Esophagus squamous epithelium (tissue), 5 donors: ENCODE measurements at regions not wholly inside any gene's neighbourhood (a gene's known extent, or its start where the extent isn't known, plus 50 kb on each side); places are given as distances from the start of the nearest gene placed in this dataset.

Experiments used
- DNase-seq: peaks from one replicate; lab custom pipeline; 2025; lab: John Stamatoyannopoulos, UW
- H3K27ac ChIP-seq, 4 donors: fragments of 200-600 bp; sonication (generic); one replicate each; pipeline ENCODE4 v1.5.1; 2016 to 2019; ENCODE audit warnings: mild to moderate bottlenecking in 1 of 4
- H3K27me3 ChIP-seq, 4 donors: fragments of 200-600 bp; sonication (generic); 1 replicate in 3 of 4; 2 replicates in 1 of 4; pipeline versions ENCODE4 v1.5.1 to v1.6.0; 2017 to 2021; ENCODE audit warnings: antibody characterized with exemption in 1 of 4
- H3K36me3 ChIP-seq, 3 donors: fragments of 200-600 bp; sonication (generic); one replicate each; pipeline ENCODE4 v1.5.1; 2016 to 2019
- H3K4me1 ChIP-seq, 3 donors: fragments of 200-600 bp; sonication (generic); one replicate each; pipeline ENCODE4 v1.5.1; 2017 to 2019
- H3K4me3 ChIP-seq, 4 donors: fragments of 200-600 bp; sonication (generic); 1 replicate in 3 of 4; 2 replicates in 1 of 4; pipeline ENCODE4 v1.5.1; 2016 to 2019; ENCODE audit warnings: mild to moderate bottlenecking in 2 of 4, moderate library complexity in 1 of 4
- H3K9me3 ChIP-seq, 3 donors: fragments of 200-600 bp; sonication (generic); one replicate each; pipeline ENCODE4 v1.5.1; 2016 to 2019
- POLR2A ChIP-seq, 4 donors: fragments of 450-650 bp; IDR thresholded peaks; one replicate each; pipeline ENCODE4 v1.6.1; 2017; ENCODE audit warnings: antibody characterized with exemption in 4 of 4, mild to moderate bottlenecking in 4 of 4, moderate library complexity in 3 of 4
- WGBS, 2 donors: methylation state at CpG; one replicate each; pipeline ENCODE4 v1.1.5; 2018; 5-methylcytosine and 5-hydroxymethylcytosine counted together
- intact Hi-C: fragments of 100-400 bp; cut with DNase I; formaldehyde crosslinking; loops from one replicate; pipeline ENCODE4 v1.15.0; 2022
- TF ChIP-seq, protein P1 (sequence below), 6 experiments: fragments of 450-650 bp in 4 of 6; fragments of 200-600 bp in 2 of 6; sonication (generic) in 2 of 6; IDR thresholded peaks; one replicate each; pipeline ENCODE4 v1.5.1; 2016 to 2019; ENCODE audit warnings: antibody characterized with exemption in 6 of 6, mild to moderate bottlenecking in 4 of 6, moderate library complexity in 4 of 6
- donor health status: DM: yes; HTN: yes; CAD: no.

DNA sequence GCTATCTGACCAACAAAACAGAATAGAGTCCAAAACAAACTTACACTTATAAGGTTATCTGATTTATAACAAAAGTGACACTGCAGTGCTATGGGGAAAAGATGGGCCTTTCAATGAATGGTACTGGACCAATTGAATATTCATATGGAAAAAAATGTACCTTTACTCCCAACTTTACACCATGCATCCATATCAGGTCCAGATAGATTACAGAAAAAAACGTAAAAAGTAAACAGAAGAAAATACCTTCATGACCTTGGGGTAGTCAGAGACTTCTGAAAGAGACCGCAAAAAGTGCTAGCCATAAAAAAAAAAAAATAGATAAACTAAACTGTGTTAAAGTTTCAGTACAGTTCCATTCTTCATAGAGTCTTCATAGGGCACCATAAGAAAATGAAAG lies 308.3 kb downstream of the GXYLT1 start:
- Histone ChIP-seq H3K27me3 (no peaks in the 10 kb centered on the region), H3K9me3 (no peaks in the 10 kb centered on the region), H3K4me3 (no peak overlapping the region), H3K36me3 (no peaks in the 10 kb centered on the region), H3K4me1 (no peaks in the 10 kb centered on the region), H3K27ac (no peak overlapping the region)
- 66 to 67% methylated on average over 2 of the region's 2 CpGs for WGBS, 2 donors
- intact Hi-C loops, result no loop called here
- DNase-seq, result no peak
- TF ChIP-seq POLR2A (IDR thresholded peaks at IDR 0.05), result no peak
- TF ChIP-seq, protein P1, sequence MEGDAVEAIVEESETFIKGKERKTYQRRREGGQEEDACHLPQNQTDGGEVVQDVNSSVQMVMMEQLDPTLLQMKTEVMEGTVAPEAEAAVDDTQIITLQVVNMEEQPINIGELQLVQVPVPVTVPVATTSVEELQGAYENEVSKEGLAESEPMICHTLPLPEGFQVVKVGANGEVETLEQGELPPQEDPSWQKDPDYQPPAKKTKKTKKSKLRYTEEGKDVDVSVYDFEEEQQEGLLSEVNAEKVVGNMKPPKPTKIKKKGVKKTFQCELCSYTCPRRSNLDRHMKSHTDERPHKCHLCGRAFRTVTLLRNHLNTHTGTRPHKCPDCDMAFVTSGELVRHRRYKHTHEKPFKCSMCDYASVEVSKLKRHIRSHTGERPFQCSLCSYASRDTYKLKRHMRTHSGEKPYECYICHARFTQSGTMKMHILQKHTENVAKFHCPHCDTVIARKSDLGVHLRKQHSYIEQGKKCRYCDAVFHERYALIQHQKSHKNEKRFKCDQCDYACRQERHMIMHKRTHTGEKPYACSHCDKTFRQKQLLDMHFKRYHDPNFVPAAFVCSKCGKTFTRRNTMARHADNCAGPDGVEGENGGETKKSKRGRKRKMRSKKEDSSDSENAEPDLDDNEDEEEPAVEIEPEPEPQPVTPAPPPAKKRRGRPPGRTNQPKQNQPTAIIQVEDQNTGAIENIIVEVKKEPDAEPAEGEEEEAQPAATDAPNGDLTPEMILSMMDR (IDR thresholded peaks at IDR 0.05), result no peak

DNA sequence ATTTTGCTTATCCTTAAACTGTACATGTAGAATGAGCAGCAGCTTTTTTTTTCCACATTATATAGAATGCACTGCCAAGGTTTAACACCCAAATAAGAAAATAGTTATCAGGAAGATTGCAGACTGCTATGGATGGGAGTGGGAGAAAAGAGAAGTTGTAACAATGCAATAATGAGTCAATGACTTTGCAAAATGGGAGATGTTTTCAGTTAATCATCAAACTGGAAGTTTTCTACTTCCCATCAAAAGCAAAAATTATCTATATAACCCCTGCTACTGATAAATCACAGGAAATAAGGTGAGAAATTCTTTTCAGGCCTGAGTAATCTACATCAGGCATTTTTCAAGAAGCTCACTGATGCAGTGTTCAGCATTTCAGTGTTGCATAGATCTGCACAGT lies 309.1 kb downstream of the GXYLT1 start:
- Histone ChIP-seq H3K4me3 (no peak overlapping the region), H3K4me1 (no peaks in the 10 kb centered on the region), H3K36me3 (no peaks in the 10 kb centered on the region), H3K27me3 (no peaks in the 10 kb centered on the region), H3K27ac (no peak overlapping the region), H3K9me3 (no peaks in the 10 kb centered on the region)
- intact Hi-C loops, result no loop called here
- no peak for TF ChIP-seq POLR2A (IDR thresholded peaks at IDR 0.05)
- TF ChIP-seq, protein P1 (IDR thresholded peaks at IDR 0.05), result no peak
- no peak for DNase-seq

DNA sequence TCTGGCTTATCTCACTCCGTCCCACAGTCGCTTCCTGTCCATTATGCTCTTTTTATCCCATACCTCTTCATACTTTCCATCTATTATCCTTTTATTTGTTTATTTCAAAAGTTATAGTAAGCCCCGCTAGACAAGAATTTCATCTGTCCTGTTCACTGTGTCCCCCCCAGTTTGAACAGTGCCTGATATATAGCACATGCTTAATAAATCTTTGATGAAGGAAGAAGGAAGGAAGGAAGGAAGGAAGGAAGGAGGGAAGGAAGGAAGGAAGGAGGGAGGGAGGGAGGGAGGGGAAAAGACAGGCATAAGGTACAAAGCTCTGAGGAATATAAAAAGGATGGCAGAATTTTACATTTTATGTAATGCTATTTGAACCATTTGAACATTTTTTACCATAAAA lies 324.7 kb downstream of the GXYLT1 start:
- no peak for TF ChIP-seq POLR2A (IDR thresholded peaks at IDR 0.05)
- TF ChIP-seq, protein P1 (IDR thresholded peaks at IDR 0.05), result no peak
- WGBS, 2 donors, result 69 to 74% methylated on average over 3 of the region's 3 CpGs
- intact Hi-C loops, result no loop called here

DNA sequence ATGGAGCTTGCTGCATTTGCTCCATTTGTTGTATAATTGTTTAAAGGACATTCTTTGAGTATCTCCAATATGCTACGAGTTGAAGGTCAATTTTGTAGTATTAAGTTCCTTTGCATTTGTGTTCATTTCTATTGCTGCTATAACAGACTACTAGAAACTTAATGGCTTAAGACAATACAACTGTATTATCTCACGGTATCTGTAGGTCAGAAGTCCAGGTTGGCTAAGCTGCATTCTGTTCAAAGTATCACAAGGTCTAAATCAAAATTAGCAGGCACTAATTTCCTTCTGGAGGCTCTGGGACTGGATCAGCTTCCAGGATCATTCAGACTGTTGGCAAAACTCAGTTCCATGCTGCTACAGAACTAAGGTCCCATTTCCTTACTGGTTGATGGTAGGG lies 340.6 kb downstream of the GXYLT1 start:
- H3K4me3 ChIP-seq, result no peak overlapping the region
- WGBS, 2 donors, result 72% methylated on average over 2 of the region's 2 CpGs
- no peaks in the 10 kb centered on the region for H3K4me1 ChIP-seq
- intact Hi-C loops, result no loop called here
- no peak for TF ChIP-seq POLR2A (IDR thresholded peaks at IDR 0.05)
- TF ChIP-seq, protein P1 (IDR thresholded peaks at IDR 0.05), result no peak
- no peak for DNase-seq
- H3K27me3 ChIP-seq, result no peaks in the 10 kb centered on the region
- no peaks in the 10 kb centered on the region for H3K36me3 ChIP-seq
- H3K9me3 ChIP-seq, result no peaks in the 10 kb centered on the region
- H3K27ac ChIP-seq, result no peak overlapping the region

More for the DNA sequence above, 324.7 kb downstream of the GXYLT1 start:
- DNase-seq, result no peak
- no peaks in the 10 kb centered on the region for H3K4me1 ChIP-seq
- H3K9me3 ChIP-seq, result no peaks in the 10 kb centered on the region
- no peak overlapping the region for H3K27ac ChIP-seq
- H3K4me3 ChIP-seq, result no peak overlapping the region
- no peaks in the 10 kb centered on the region for H3K27me3 ChIP-seq
- no peaks in the 10 kb centered on the region for H3K36me3 ChIP-seq

DNA sequence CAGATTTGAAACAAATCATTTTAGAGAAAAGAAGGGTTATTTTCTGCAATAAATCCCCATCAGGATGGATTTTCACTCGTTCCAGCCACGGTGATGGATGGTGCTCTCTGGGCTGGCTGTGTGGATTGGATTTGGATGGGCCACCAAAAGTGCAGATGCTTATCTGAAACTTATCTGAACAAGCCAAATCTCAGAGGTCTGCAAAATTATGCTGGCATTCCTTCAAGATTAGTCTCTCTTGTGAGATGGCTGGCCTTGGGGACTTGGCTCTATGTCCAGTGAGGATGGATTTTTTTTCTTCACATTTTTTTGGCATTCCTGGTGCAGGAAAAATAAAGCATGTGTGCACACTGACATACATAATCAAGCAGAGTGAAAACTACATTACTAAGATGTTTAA lies 341.9 kb downstream of the GXYLT1 start:
- H3K4me3 ChIP-seq, result no peak overlapping the region
- no peaks in the 10 kb centered on the region for H3K36me3 ChIP-seq
- no peaks in the 10 kb centered on the region for H3K4me1 ChIP-seq
- no peaks in the 10 kb centered on the region for H3K27me3 ChIP-seq
- intact Hi-C loops, result no loop called here
- no peaks in the 10 kb centered on the region for H3K9me3 ChIP-seq
- H3K27ac ChIP-seq, result no peak overlapping the region
- 47 to 69% methylated on average over 2 of the region's 2 CpGs for WGBS, 2 donors
- no peak for TF ChIP-seq POLR2A (IDR thresholded peaks at IDR 0.05)
- TF ChIP-seq, protein P1 (IDR thresholded peaks at IDR 0.05), result no peak
- DNase-seq, result no peak
